NCI-H1694 treated with DMSO at 0.1 percent for 48 hours (cell line): ENCODE measurements at regions not wholly inside any gene's neighbourhood (a gene's known extent, or its start where the extent isn't known, plus 50 kb on each side); places are given as distances from the start of the nearest gene placed in this dataset.
"Not testable (repeated sequence)": the region's sequence is repeated elsewhere in the genome, so short reads cannot be mapped to it uniquely, and the experiment has no call there.

Experiments
- DNase-seq: peaks from one replicate; lab custom pipeline; 2025; lab: John Stamatoyannopoulos, UW

DNA sequence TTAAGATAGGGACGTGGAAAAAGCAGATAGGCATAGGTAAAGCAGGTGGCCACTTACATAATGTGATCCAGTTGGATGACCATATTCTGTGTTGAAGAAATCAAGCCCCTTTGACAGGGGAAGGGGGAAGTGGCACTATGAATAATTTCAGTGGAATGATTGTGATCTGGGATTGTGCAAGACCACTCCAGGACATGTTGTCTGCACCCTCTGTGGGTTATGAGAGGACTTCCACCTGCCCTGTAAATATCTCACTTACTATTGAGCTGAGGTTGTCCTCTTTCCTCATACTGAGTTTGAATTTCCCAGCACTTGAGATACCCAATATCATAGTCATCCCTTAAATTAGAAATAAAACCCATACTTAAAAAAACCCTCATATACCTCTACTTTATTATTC lies 220.7 kb downstream of the IRS1 start:
- no peak for DNase-seq

DNA sequence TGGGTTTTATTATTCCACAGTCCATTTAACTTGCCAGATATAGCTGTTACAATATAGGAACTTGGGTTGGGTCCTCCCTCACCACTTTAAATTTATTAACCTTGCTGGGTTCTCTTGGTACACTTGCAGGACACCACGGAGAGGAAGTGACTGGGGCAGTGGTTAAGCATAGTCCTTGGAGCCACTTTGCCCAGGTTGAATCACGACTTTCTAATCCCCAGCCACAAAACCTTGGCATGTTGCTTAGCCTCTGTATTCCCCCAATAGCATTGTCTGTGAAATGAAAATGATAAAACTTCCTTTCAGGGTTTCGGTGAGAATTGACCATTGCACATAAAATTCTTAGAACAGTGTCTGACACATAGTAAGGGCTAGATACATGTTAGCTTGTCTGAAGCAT lies 221.2 kb downstream of the IRS1 start:
- DNase-seq = no peak

GRCh38 chr2:226575928-226576327 lies 223.7 kb downstream of the IRS1 start:
- DNase-seq = no peak

- no peak for DNase-seq
Measured at GRCh38 chr2:226573158-226573557, 226.5 kb downstream of the IRS1 start.

DNA sequence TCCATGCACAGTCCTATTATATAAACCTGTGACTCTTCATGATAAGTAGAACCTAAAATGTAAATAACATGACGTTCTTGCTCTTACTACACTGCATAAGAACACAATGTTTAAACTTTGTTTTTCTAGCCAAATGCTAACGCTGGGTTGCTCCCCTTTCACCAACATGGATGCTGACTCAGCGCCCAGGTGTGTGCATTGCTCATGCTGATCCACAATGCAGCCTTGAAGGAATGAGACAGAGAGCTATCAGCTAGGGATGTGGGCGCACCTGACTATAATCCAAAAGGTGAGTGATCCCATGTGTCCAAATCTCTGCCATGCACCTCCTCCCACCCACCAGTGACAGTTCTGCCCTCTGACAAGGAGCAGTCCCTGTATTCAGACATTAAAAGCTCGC lies 235.0 kb downstream of the IRS1 start:
- no peak for DNase-seq

GRCh38 chr2:226561962-226562361 lies 237.7 kb downstream of the IRS1 start:
- no peak for DNase-seq

GRCh38 chr2:226560325-226560724 lies 239.3 kb downstream of the IRS1 start:
- no peak for DNase-seq

- DNase-seq = no peak
Measured at GRCh38 chr2:226559536-226559935, 240.1 kb downstream of the IRS1 start.

DNA sequence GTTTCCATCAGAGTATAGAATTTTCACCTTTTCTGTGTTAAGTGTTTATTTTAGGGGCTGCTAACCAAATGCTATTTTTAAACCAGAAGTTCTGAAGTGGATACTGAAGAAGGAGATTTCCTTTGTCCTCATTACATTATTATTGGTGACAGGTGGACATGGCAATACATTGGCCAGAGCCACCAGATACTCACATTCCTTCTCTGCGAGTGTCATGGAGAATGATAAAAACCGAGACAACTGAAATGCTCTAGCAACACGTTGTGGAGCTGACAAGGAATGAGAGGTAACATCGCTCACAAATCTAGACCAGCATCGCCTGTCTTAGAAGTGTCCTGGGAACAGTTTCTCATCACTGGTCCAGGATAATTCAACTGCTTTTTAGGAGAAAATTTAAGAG lies 241.2 kb downstream of the IRS1 start:
- no peak for DNase-seq

DNA sequence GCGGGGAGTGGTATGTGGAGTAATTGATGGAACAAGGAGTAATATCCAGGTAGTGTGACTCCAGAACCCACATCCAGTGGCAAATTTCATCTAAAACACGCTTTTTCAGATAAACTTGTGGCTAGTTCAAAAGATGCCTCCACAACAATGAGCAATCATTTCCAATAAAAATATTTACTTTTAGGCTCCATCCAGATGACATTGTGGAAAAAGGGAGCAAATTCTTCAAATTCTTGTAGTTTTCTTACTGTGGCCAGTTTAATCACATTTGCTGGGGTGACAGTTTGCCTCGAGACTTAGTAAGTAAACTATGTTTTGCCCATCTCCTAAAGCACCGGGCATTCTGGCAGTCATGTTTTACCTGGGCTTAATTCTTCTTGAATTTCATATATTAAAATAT lies 243.6 kb downstream of the IRS1 start:
- DNase-seq = no peak

GRCh38 chr2:226554701-226555100 lies 244.9 kb downstream of the IRS1 start:
- no peak for DNase-seq

- DNase-seq = no peak
Measured at GRCh38 chr2:226553333-226553732, 246.3 kb downstream of the IRS1 start.

DNA sequence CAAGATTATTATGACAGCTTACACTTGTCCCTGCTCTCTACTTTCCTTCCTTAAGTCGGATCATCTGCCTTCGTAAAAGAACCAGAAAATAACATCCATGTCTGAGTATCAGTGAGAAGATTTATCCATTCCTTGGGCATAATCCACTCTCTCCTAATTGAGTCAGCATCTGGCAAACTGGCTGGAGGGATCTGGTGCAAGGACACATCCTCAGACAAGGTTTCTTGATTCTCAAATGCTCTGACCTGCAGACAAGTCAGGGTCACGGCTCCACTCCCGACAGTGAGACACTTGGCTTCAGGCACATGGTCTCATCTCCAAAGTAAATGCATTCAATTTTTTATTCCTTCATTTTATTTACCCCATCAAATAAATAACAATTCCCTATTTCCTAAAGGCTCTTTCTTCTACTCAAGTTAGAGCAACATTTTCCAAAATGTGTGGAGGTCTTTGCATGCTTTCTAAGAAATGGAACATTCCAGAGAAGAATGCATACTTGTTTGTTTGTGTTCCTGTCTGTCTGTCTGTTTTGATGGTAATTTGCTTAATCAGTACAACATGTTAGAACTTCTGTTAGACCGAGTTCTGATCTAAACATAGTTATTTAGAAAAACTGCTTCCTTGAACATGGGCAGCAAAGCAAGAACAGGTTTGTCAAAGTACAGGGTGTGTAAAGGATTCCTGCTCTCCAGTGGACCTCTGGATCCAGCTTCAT lies 246.9 kb downstream of the IRS1 start:
- DNase-seq = no peak

GRCh38 chr2:226551522-226552250 lies 247.9 kb downstream of the IRS1 start:
- no peak for DNase-seq

GRCh38 chr2:226550801-226551200 lies 248.8 kb downstream of the IRS1 start:
- no peak for DNase-seq

GRCh38 chr2:226548732-226549131 lies 250.9 kb downstream of the IRS1 start:
- DNase-seq = no peak

GRCh38 chr2:226544596-226545210 lies 254.9 kb downstream of the IRS1 start:
- no peak for DNase-seq

- no peak for DNase-seq
Measured at GRCh38 chr2:226540204-226540994, 259.2 kb downstream of the IRS1 start.

GRCh38 chr2:226536410-226536809 lies 263.2 kb downstream of the IRS1 start:
- no peak for DNase-seq

GRCh38 chr2:226532976-226533375 lies 266.6 kb downstream of the IRS1 start:
- not testable (repeated sequence) for DNase-seq

DNA sequence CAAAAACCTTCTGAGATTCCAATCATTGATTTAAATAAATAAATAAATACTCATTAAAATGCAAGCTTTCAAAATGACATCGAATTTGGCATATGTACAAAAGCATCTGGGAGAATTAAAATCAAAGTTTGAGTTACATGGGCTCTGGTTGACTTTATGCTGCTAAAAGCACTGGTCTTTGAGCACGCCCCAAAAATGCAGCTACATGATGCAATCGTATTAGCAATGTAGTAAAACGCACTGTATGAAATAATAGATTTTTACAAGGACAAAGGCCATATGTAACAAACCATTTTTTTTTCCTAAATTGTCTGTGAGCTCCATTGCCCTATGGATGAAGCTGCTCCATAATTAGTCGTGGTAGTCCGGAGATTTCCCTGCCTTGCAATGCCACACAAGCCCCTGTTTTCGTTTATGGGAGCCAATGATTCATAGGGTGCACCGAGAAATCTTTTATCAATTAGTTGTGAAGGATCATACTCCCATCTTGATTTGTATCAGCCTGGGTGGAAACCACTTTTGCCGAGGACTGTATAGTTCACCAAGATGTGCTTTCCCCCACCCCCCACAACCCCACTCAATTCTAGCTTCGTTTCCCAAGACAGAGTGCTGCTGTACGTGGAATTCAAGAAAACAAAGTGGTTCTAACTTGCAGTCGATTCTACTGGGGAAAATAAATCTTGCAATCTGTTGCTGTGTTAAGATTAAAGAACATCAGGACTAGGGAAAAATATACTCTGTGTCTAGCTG lies 268.4 kb downstream of the IRS1 start:
- DNase-seq = no peak

- DNase-seq = no peak
Measured at GRCh38 chr2:226529556-226529955, 270.1 kb downstream of the IRS1 start.
